K562 (cell line): ENCODE measurements at regions not wholly inside any gene's neighbourhood (a gene's known extent, or its start where the extent isn't known, plus 50 kb on each side); places are given as distances from the start of the nearest gene placed in this dataset.

ENCODE experiments used
- E2F5 ChIP-seq: sonication (generic); formaldehyde crosslinking; IDR thresholded peaks from 2 replicates; pipeline ENCODE4 v1.8.0; 2022; ENCODE audit warnings: mild to moderate bottlenecking, missing genetic modification reagents
- E4F1 ChIP-seq: fragments of 250-450 bp; sonication (Bioruptor Pico); IDR thresholded peaks from 2 replicates; pipeline ENCODE4 v1.5.0; 2021; ENCODE audit warnings: mild to moderate bottlenecking, borderline replicate concordance
- FOSL1 ChIP-seq: fragments of 200-800 bp; sonication (Bioruptor generic); conservative IDR thresholded peaks from 2 replicates; pipeline ENCODE4 v1.6.1; 2016; ENCODE audit warnings: missing genetic modification characterization, missing compliant biosample characterization
- TAF9B ChIP-seq: fragments of 450-650 bp; IDR thresholded peaks from 2 replicates; pipeline ENCODE4 v1.6.1; 2018; ENCODE audit warnings: mild to moderate bottlenecking; ENCODE audit not compliant: partially characterized antibody
- TSC22D4 ChIP-seq: fragments of 450-650 bp; IDR thresholded peaks from 2 replicates; pipeline ENCODE4 v1.6.1; 2016; ENCODE audit warnings: missing genetic modification characterization, missing biosample characterization, control low read depth
- ZBTB33 ChIP-seq: sonication (generic); formaldehyde crosslinking; IDR thresholded peaks from 2 replicates; pipeline ENCODE4 v1.8.1; 2023; ENCODE audit warnings: mild to moderate bottlenecking, missing genetic modification reagents
- ZNF707 ChIP-seq: fragments of 250-450 bp; sonication (Bioruptor Pico); conservative IDR thresholded peaks from 2 replicates; pipeline ENCODE4 v1.8.0; 2022; ENCODE audit warnings: inconsistent platforms, mild to moderate bottlenecking, moderate library complexity

GRCh38 chrX:6313356-6313755, 84.7 kb upstream of the NLGN4X start:
- TF ChIP-seq FOSL1 (tag) (no peak), E4F1 (CRISPR knock-in tag) (no peak), TAF9B (no peak), TSC22D4 (tag) (no peak), ZNF707 (CRISPR knock-in tag) (no peak), E2F5 (CRISPR knock-in tag) (no peak), ZBTB33 (CRISPR knock-in tag) (no peak)
